CD4-positive, alpha-beta T cell treated with Interferon gamma for 1 hour (primary cell): ENCODE measurements at regions not wholly inside any gene's neighbourhood (a gene's known extent, or its start where the extent isn't known, plus 50 kb on each side); places are given as distances from the start of the nearest gene placed in this dataset.

ENCODE experiments used
- DNase-seq: peaks from one replicate; pipeline ENCODE4 v3.0.0-alpha.2; 2020

DNA sequence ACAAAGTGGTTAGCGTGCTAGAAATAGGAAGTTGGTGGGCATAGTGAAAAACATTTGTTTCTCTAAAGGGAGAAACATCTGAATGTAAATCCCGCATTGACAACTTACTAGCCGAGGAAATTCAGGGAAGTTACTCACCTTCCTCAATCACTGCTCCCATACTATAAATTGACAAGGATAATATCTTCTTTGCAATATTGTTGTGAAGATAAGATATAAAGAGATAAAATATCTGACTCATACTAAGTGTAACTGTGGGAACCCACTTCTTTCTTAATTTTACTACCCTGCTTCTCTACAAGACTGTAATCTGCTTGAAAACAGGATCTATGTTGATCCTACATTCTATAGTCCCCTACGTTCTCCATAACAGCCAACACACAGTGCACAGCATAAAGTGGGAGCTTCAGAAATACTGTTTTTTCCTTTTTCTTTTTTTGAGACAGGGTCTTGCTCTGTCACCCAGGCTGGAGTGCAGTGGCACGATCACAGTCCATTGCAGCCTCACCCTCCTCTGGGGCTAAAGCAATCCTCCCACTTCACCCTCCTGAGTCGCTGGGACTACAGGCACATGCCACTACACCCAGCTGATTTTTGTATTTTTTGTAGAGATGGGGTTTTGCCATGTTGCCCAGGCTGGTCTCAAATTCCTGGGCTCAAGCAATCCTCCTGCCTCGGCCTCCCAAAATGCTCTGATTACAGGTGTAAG is 57.4 kb upstream of the C1orf21 start:
- DNase-seq = no peak

DNA sequence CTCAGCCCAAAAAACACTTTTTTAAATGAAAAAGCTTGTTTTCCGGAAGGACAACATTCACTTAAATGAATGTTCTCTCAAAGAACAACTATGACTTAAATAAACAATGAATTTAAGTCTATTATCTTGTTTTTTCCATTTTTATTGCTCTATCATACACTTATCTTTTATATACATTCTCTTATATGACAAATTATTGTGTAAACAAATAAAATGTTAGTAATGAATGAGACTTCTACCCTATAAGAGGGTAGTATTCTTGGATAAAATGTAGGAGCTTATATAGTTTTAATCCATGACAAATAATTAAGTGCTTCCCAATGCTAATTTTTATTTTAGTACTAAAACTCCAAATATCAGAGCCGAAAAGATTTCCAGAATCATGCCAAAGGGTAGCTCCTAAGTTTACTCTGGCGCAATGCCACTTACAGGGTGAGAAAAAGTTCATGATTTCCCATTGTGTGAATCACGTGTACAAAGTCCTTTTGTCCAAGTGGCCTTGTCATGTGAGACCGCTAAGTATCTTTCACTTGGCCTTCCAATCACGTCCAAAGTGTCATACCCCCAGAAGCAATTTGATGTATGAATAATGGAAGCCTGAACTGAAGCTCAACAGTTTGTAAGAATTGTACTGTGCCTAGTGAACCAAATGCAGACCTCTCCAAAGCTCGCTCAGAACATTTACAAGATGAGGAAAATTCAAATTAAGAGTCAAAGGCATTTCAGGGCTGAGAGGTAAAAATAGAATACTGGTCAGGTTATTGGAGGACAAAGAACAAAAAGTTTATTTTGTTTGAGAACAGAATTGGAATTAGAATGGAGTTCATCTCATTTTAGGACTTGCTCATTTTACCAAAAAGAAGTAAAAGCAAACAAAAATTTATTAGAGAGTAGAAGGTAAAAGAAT is 56.6 kb upstream of the C1orf21 start:
- DNase-seq = no peak

GRCh38 chr1:184330875-184331274 is 56.0 kb upstream of the C1orf21 start:
- no peak for DNase-seq
